C1 segment of cervical spinal cord (tissue), 14 donors: ENCODE measurements at regions not wholly inside any gene's neighbourhood (a gene's known extent, or its start where the extent isn't known, plus 50 kb on each side); places are given as distances from the start of the nearest gene placed in this dataset.

ENCODE experiments used
- DNase-seq, 14 donors: peaks; one replicate each; lab custom pipeline; 2025; lab: John Stamatoyannopoulos, UW

DNA sequence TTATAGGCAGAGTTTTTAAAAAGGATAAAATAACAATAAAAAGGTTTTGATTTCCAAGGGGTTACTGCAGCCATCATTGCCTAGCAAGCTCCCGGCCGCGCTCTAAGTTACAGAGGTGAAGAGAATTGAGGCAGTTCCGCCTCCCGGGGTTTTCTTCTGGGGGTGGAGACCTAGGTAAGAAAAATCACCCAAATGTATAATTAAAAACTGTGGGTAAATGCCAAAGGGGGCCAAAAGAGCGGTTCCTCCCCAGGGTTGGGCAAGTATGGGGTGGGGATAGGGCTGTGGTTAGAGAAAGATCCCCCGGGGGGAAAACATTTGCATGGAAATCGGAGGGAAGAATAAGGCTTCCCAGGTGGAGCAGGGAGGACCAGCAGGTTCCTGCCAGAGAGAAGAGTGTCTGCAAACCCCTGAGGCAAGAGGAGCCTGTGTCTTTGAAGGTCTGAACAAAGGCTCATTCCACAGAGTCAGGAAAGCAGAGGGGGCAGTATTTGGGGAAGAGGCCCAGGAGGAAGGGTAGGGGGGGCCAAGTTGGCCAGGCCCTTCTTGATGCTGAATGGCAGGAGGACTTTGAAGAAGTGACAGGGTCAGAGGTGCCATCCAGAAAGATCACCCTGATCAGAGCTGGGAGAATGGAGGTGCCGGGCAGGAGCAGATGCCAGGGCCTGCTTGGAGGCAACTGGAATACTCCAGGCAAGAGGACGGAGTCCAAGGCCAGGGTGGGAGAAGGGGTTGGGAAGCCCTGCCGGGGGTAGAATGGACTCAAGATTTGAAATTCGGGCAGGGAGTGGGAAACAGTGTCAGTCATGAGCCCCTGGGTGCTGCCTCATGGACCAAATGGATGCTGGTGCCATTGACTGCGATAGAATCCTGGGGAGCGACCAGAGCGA, 152.9 kb upstream of the RGMA start:
- DNase-seq: no peak

DNA sequence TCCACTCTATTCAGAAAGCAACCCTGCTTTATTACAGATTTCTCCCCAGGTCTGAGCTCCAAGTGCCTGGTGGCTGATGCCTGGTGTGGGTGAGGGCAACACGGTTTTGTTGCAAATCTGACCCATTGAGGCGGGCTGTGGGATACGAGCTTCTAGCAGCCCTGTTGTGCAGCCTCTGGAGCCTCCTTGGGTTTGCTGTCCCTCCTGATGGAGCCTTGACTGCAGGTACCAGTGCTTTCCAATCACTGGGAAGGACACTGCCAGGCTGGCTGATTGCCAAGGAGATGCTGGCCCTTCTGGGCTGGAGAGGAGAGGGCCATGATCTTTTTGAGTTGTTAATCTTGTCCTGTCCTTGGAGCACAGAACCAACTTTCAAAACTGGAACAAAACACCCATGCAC, 151.0 kb upstream of the RGMA start:
- no peak for DNase-seq

- DNase-seq: no peak
These were observed 150.6 kb upstream of the RGMA start for GRCh38 chr15:93239591-93239990.

DNA sequence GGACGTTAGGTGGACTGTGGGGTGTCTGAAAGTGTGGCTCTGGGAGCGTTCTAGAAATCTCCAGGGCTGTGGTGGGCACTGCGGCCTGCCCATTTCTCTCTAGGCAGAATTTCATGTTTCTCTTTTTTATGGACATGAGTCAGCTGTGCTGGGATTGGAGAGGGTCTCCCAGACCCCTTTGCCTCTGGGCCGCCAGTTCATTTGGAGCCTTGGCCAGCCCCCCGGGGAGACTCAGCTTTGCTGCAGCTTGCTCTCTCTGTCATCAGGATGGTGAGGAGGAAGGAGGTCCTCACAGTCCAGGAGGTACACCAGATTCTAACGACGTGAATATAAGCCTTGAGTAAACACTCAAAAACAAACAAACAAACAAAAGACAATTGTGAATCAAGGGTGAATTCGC, 149.6 kb upstream of the RGMA start:
- DNase-seq: no peak

GRCh38 chr15:93235926-93236780, 147.1 kb upstream of the RGMA start:
- peak in 6 of 14 donors; percentile 1 to 35 (median 16) for DNase-seq

DNA sequence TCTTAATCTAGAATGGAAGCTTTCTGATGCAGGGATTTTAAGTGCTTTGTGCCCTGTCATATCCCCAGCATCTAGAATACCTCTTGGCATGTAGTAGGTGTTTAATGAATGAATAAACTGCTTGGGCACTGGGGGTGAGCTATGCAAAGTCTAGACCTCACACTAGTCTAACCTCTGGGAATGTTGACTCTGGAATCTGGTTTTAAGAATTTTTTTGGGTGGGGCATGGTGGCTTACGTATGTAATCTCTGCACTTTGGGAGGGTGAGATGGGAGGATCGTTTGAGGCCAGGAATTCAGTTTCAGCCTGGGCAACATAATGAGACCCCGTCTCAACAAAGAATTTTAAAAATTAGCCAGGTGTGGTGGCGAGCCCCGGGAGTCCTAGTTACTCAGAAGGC, 146.3 kb upstream of the RGMA start:
- DNase-seq: no peak

DNA sequence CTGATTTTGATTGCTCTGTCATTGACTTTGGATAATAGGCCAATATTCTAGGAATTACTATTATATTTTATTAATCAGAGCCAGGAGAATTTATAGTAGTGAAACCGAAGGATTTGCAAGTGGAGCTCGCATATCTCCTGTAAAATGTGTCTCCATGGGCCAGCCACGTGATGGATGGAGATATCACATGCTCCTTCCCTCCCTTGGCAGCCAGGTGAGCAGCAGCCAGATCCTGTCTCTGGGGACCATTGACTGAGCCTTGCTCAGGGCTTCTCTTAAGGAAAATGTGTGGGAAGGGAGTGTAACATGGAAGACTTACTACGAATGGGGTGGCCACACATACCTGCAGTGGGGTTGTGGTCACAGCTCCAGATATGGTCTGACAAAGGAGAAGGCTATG, 144.7 kb upstream of the RGMA start:
- DNase-seq: no peak

DNA sequence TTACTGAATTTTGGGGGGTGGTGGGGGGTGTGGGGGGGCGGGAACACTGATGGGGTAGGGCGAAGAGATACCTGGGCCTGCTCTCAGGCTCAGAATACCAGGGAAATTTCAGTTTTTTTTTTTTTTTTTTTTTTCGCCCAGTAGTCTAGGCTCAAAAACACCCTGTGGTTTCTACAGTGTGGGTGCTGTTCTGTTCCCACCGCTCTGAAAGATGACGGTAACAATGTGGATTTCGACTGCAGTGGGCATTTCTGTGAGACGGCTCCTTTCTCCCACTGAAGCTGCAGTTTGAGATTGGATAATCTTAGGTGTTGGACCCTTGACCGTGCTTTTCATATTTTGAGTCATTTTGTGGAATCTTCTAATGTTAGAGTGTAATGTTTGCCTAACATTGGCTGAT, 143.8 kb upstream of the RGMA start:
- no peak for DNase-seq

DNA sequence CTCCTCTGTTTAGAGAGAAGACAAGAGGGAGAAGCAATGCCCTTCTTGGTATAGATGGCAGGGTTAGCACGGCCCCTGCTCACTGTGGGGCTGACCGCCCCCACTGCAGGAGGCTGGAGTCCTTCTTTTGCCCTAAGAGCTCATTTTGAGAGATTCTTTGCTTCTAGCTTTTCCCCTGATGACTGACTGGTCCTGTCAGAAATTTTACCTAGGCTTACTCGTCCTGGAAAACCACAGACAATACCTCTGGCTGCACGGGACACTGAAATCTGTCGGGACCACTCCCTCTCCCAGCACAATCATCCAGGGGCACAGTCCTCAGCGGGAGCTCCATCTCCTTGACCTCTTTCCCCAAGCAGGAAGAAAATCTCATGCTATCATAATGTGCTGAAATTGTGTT, 143.0 kb upstream of the RGMA start:
- DNase-seq: no peak

- no peak for DNase-seq
These were observed 142.4 kb upstream of the RGMA start for GRCh38 chr15:93231261-93231925.

GRCh38 chr15:93228546-93228945, 139.5 kb upstream of the RGMA start:
- DNase-seq: no peak

DNA sequence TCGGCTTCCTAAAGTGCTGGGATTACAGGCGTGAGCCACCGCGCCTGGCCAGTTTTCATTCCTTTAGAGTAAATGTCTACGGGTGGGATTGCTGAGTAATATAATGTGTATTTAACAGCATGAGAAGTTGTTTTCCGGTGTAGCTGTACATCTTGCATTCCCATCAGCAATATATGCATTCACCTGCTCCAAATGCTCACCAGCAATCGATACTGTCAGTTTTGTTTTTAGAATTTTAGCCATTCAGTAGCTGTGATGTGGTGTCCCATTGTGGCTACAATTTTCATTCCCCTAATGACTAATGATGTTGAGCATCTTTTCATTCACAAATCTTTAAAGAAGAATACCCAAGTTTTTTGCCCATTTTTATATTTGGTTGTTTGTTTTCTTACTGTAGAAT, 134.8 kb upstream of the RGMA start:
- no peak for DNase-seq

DNA sequence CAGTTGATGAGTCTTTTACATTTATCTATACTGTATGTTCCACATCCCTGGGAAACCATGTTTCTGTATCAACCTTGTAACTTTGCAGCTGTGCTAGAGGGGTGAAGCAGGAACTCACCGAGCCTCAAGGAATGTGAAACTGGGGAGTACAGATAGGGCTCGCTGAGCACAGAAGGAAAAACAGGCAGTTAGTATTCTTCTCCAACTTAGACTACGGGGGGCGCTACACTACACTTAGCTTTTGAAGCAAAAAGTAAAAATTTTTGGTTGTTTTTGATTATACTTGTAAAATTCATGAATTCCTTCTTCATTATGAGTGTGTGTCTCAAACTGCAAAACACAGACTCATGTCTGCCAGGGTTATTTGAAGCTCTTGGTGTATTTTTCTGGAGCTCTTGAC, 132.7 kb upstream of the RGMA start:
- no peak for DNase-seq

DNA sequence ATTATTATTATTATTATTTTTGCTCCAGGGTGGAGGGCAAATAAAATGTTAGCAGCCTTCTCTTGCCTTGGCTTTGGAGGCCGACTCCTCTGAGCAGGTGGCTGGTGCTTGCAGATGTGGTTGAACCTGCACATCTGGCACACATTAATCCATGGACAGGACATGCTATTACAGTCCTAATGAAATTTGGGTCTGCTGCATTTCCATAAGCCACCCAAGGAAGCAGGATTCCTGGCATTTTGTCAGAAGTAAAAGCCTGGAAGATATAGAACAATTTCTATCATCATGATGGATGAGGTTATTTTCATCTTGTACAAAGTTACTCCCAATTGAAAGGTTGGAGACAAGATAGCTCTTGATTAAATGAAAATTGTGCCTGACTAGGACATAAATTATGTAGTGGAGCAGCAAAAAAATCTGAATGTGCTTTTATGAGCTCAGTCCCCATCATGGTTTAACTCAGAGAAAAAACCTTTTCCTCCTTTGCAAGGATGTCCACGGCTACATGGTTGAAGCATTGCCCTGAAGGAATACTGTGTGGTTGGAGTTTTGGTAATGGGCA, 130.9 kb upstream of the RGMA start:
- DNase-seq: no peak

DNA sequence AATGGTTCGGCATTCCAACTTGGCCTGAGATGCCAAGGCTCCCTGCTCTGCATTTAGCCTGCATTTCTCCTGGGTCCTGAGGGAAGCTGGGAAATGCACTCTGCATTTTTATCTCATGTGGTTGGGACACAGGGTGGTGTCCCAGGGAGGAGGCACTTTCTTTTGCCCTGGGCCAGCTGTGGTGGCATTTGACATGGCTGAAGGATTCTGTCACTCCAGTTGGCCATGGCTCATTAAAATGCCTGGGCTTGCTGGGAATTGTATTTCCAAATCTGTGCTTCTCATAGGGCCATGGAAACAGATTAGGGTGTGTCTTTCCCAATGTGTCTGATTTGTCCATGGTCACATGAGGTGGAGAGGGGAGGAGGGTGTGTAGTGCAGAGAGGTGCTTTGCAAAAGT, 128.3 kb upstream of the RGMA start:
- no peak for DNase-seq

DNA sequence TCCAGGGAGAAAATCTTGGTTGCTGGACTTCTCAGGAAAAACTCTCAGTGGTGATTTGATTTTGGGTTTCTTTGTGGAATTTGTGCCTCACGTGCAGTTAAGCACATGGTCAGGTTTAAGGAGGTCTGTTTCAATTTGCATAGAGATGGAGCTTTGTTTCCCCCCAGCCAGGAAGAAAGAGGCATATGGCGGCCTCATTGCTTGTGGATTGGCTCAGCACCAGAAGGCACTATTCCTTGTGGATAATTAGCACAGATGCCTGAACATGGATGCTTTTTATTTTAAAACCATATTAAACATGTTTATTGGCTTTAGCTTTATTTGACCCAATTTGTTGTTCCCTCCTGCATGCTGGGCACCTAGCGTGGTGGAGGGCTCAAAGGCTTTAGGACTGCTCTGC, 125.1 kb upstream of the RGMA start:
- no peak for DNase-seq

DNA sequence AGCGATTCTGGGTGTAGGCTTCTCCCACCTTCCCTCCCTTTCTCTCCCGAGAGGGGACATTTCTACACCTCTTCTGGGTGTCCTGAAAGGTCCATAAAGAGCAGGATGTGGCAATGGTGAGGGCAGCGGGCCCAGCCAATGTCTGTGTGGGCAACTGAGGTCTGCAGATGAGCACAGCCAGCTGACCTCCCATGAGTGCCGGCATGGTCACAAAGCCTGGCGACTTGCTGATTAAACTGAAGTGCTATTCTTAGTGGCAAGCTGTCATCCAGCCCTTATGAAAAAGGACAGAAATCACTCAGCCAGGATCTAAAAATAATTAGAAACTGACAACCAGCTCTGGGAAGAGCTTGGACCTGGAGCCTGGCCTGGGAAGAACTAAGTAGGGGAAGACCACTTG, 124.3 kb upstream of the RGMA start:
- DNase-seq: peak in 1 of 14 donors; percentile 2

GRCh38 chr15:93212578-93212977, 123.6 kb upstream of the RGMA start:
- DNase-seq: no peak

DNA sequence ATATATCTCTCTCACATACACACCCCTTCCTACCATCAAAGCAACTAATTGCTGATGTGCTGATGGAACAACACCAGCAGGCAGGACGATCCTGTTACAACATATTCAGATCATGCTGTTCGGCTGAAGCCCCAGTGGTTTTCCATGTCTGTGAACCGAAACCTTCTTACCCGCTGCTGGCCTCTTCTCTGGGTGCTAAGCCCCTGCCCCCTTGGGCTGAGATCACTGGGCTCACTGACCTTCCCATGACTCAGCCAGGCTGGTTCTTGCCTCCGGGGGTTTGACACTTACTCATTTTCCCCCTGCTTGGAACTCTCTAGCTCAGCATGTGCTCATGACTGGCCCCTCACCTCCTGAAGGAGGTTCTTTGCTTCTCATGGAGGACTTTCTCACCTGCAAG, 122.0 kb upstream of the RGMA start:
- DNase-seq: no peak

- DNase-seq: no peak
These were observed 120.9 kb upstream of the RGMA start for GRCh38 chr15:93209690-93210445.

- DNase-seq: no peak
These were observed 117.9 kb upstream of the RGMA start for GRCh38 chr15:93206893-93207292.
